ENCODE measurements at regions not wholly inside any gene's neighbourhood (a gene's known extent, or its start where the extent isn't known, plus 50 kb on each side); places are given as distances from the start of the nearest gene placed in this dataset.

DNA sequence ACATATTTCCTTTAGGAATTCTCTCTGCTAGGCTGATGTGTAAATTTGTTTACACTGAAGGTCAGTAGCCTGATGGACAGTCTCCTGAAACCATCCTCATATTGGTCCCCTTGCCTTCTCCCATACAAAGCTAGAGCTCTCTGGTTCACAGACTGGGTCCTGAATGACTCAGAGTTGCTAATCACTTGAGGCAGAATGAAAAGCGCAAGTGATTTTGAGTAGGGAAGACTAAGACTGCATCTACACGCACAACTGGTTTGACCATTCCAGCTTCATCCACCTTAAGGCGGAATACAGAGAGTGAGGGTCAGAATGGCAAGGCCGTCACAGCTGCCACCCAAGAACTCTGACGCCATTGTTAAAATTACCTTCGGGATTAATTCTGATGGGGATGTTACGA lies 70.2 kb upstream of the KIF26B start:
- ATAC-seq = no peak
- TF ChIP-seq ZNF70 (CRISPR knock-in tag; IDR thresholded peaks at IDR 0.05) (no peak), SNAI2 (CRISPR knock-in tag; IDR thresholded peaks at IDR 0.05) (no peak), TOX (CRISPR knock-in tag; IDR thresholded peaks at IDR 0.05; ENCODE audit: borderline replicate concordance) (no peak), ESRRG (CRISPR knock-in tag; IDR thresholded peaks at IDR 0.05) (no peak), ZNF8 (CRISPR knock-in tag; IDR thresholded peaks at IDR 0.05) (no peak), ISL1 (CRISPR knock-in tag; IDR thresholded peaks at IDR 0.05) (no peak), ZNF565 (CRISPR knock-in tag; conservative IDR thresholded peaks at IDR 0.05; ENCODE audit: low read depth) (no peak), GLIS3 (CRISPR knock-in tag; IDR thresholded peaks at IDR 0.05) (no peak), RARB (CRISPR knock-in tag; IDR thresholded peaks at IDR 0.05) (no peak), ZC3H10 (CRISPR knock-in tag; IDR thresholded peaks at IDR 0.05) (no peak), CSDC2 (CRISPR knock-in tag; IDR thresholded peaks at IDR 0.05) (no peak), ARNTL (CRISPR knock-in tag; IDR thresholded peaks at IDR 0.05; ENCODE audit: borderline replicate concordance, low read depth) (no peak), CSRNP3 (CRISPR knock-in tag; IDR thresholded peaks at IDR 0.05) (no peak)
- TF ChIP-seq, protein P1, sequence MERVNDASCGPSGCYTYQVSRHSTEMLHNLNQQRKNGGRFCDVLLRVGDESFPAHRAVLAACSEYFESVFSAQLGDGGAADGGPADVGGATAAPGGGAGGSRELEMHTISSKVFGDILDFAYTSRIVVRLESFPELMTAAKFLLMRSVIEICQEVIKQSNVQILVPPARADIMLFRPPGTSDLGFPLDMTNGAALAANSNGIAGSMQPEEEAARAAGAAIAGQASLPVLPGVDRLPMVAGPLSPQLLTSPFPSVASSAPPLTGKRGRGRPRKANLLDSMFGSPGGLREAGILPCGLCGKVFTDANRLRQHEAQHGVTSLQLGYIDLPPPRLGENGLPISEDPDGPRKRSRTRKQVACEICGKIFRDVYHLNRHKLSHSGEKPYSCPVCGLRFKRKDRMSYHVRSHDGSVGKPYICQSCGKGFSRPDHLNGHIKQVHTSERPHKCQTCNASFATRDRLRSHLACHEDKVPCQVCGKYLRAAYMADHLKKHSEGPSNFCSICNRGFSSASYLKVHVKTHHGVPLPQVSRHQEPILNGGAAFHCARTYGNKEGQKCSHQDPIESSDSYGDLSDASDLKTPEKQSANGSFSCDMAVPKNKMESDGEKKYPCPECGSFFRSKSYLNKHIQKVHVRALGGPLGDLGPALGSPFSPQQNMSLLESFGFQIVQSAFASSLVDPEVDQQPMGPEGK (CRISPR knock-in tag; IDR thresholded peaks at IDR 0.05; ENCODE audit: borderline replicate concordance) = no peak
- TF ChIP-seq, protein P2, sequence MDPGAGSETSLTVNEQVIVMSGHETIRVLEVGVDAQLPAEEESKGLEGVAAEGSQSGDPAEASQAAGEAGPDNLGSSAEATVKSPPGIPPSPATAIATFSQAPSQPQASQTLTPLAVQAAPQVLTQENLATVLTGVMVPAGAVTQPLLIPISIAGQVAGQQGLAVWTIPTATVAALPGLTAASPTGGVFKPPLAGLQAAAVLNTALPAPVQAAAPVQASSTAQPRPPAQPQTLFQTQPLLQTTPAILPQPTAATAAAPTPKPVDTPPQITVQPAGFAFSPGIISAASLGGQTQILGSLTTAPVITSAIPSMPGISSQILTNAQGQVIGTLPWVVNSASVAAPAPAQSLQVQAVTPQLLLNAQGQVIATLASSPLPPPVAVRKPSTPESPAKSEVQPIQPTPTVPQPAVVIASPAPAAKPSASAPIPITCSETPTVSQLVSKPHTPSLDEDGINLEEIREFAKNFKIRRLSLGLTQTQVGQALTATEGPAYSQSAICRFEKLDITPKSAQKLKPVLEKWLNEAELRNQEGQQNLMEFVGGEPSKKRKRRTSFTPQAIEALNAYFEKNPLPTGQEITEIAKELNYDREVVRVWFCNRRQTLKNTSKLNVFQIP (CRISPR knock-in tag; IDR thresholded peaks at IDR 0.05; ENCODE audit: borderline replicate concordance, low read depth) = no peak
- TF ChIP-seq, protein P3, sequence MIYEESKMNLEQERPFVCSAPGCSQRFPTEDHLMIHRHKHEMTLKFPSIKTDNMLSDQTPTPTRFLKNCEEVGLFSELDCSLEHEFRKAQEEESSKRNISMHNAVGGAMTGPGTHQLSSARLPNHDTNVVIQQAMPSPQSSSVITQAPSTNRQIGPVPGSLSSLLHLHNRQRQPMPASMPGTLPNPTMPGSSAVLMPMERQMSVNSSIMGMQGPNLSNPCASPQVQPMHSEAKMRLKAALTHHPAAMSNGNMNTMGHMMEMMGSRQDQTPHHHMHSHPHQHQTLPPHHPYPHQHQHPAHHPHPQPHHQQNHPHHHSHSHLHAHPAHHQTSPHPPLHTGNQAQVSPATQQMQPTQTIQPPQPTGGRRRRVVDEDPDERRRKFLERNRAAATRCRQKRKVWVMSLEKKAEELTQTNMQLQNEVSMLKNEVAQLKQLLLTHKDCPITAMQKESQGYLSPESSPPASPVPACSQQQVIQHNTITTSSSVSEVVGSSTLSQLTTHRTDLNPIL (CRISPR knock-in tag; IDR thresholded peaks at IDR 0.05; ENCODE audit: low read depth) = no peak
- TF ChIP-seq, protein P4, sequence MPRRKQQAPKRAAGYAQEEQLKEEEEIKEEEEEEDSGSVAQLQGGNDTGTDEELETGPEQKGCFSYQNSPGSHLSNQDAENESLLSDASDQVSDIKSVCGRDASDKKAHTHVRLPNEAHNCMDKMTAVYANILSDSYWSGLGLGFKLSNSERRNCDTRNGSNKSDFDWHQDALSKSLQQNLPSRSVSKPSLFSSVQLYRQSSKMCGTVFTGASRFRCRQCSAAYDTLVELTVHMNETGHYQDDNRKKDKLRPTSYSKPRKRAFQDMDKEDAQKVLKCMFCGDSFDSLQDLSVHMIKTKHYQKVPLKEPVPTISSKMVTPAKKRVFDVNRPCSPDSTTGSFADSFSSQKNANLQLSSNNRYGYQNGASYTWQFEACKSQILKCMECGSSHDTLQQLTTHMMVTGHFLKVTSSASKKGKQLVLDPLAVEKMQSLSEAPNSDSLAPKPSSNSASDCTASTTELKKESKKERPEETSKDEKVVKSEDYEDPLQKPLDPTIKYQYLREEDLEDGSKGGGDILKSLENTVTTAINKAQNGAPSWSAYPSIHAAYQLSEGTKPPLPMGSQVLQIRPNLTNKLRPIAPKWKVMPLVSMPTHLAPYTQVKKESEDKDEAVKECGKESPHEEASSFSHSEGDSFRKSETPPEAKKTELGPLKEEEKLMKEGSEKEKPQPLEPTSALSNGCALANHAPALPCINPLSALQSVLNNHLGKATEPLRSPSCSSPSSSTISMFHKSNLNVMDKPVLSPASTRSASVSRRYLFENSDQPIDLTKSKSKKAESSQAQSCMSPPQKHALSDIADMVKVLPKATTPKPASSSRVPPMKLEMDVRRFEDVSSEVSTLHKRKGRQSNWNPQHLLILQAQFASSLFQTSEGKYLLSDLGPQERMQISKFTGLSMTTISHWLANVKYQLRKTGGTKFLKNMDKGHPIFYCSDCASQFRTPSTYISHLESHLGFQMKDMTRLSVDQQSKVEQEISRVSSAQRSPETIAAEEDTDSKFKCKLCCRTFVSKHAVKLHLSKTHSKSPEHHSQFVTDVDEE (CRISPR knock-in tag; IDR thresholded peaks at IDR 0.05) = no peak

GRCh38 chr1:245079021-245079609 lies 75.7 kb upstream of the KIF26B start:
- no peak for TF ChIP-seq CSDC2 (CRISPR knock-in tag; IDR thresholded peaks at IDR 0.05)
- TF ChIP-seq, protein P1 (CRISPR knock-in tag; IDR thresholded peaks at IDR 0.05; ENCODE audit: borderline replicate concordance) = no peak
- TF ChIP-seq, protein P3 (CRISPR knock-in tag; IDR thresholded peaks at IDR 0.05; ENCODE audit: low read depth) = no peak
- no peak for TF ChIP-seq SNAI2 (CRISPR knock-in tag; IDR thresholded peaks at IDR 0.05)
- no peak for TF ChIP-seq ZNF70 (CRISPR knock-in tag; IDR thresholded peaks at IDR 0.05)
- no peak for TF ChIP-seq ZNF8 (CRISPR knock-in tag; IDR thresholded peaks at IDR 0.05)
- TF ChIP-seq PPARA (CRISPR knock-in tag; IDR thresholded peaks at IDR 0.05; ENCODE audit: borderline replicate concordance) = no peak
- TF ChIP-seq, protein P2 (CRISPR knock-in tag; IDR thresholded peaks at IDR 0.05; ENCODE audit: borderline replicate concordance, low read depth) = no peak
- TF ChIP-seq ISL1 (CRISPR knock-in tag; IDR thresholded peaks at IDR 0.05) = no peak
- no peak for TF ChIP-seq ARNTL (CRISPR knock-in tag; IDR thresholded peaks at IDR 0.05; ENCODE audit: borderline replicate concordance, low read depth)
- no peak for TF ChIP-seq ESRRG (CRISPR knock-in tag; IDR thresholded peaks at IDR 0.05)
- ATAC-seq = peak; percentile 84

Data from SK-N-SH treated with all-trans-retinoic acid at 6 μM for 48 hours (cell line).